ENCODE measurements at regions not wholly inside any gene's neighbourhood (a gene's known extent, or its start where the extent isn't known, plus 50 kb on each side); places are given as distances from the start of the nearest gene placed in this dataset.
"Not testable (repeated sequence)": the region's sequence is repeated elsewhere in the genome, so short reads cannot be mapped to it uniquely, and the experiment has no call there.

DNA sequence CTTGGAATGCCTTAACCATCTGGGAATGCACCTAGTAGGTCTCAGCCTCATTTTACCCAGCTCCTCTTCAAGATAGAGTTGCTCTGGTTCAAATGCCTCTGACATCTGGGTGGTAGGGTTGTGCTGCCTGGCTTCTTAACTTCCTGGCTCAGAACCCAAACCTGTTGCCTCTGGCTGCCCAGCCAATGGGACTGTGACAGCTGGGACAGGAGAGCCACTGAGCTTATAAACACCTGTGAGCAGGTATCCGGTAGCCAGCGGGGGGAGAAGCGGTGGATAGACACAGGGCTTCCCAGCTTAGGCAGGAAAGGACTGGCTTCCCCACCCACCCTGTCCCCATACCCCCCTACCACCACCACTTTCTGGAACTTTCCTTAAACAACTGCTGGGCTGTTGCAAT is 115.8 kb upstream of the CARD11 start:
- H3K36me3 Mint-ChIP-seq (ENCODE audit: unreplicated experiment), result peaks cover 12% of the 10 kb centered on the region
- H3K4me1 Mint-ChIP-seq (ENCODE audit: low read depth, unreplicated experiment), result peaks cover 20% of the 10 kb centered on the region
- peaks cover 15% of the 10 kb centered on the region for H3K9me3 Mint-ChIP-seq (ENCODE audit: unreplicated experiment)
- TF ChIP-seq, protein P1, sequence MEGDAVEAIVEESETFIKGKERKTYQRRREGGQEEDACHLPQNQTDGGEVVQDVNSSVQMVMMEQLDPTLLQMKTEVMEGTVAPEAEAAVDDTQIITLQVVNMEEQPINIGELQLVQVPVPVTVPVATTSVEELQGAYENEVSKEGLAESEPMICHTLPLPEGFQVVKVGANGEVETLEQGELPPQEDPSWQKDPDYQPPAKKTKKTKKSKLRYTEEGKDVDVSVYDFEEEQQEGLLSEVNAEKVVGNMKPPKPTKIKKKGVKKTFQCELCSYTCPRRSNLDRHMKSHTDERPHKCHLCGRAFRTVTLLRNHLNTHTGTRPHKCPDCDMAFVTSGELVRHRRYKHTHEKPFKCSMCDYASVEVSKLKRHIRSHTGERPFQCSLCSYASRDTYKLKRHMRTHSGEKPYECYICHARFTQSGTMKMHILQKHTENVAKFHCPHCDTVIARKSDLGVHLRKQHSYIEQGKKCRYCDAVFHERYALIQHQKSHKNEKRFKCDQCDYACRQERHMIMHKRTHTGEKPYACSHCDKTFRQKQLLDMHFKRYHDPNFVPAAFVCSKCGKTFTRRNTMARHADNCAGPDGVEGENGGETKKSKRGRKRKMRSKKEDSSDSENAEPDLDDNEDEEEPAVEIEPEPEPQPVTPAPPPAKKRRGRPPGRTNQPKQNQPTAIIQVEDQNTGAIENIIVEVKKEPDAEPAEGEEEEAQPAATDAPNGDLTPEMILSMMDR (IDR thresholded peaks at IDR 0.05; ENCODE audit: partially characterized antibody, unreplicated experiment), result no peak
- no peak overlapping the region for H3K27ac Mint-ChIP-seq (ENCODE audit: unreplicated experiment)
- H3K27me3 Mint-ChIP-seq (ENCODE audit: unreplicated experiment), result peaks cover 4% of the 10 kb centered on the region
- no peak for DNase-seq
- H3K4me3 Mint-ChIP-seq (ENCODE audit: unreplicated experiment), result no peak overlapping the region

DNA sequence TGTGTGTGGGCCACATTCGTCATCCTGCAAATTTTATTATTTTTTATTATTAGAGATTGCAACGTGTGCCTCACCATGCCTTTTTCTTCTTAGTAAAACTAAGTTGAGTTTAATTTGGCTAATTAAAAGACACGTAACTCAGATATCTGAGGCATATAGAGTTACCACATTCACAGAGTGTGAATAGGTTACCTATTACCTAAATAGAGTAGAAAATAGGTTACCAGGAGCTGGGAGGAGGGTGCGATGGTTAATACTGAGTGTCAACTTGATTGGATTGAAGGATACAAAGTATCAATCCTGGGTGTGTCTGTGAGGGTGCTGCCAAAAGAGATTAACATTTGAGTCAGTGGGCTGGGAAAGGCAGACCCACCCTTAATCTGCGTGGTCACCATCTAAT is 116.3 kb upstream of the CARD11 start:
- H3K9me3 Mint-ChIP-seq (ENCODE audit: unreplicated experiment), result peaks cover 10% of the 10 kb centered on the region
- DNase-seq; H3K36me3 Mint-ChIP-seq (ENCODE audit: unreplicated experiment); H3K4me3 Mint-ChIP-seq (ENCODE audit: unreplicated experiment); H3K27me3 Mint-ChIP-seq (ENCODE audit: unreplicated experiment); H3K27ac Mint-ChIP-seq (ENCODE audit: unreplicated experiment): not testable (repeated sequence)
- H3K4me1 Mint-ChIP-seq (ENCODE audit: low read depth, unreplicated experiment), result peaks cover 16% of the 10 kb centered on the region

DNA sequence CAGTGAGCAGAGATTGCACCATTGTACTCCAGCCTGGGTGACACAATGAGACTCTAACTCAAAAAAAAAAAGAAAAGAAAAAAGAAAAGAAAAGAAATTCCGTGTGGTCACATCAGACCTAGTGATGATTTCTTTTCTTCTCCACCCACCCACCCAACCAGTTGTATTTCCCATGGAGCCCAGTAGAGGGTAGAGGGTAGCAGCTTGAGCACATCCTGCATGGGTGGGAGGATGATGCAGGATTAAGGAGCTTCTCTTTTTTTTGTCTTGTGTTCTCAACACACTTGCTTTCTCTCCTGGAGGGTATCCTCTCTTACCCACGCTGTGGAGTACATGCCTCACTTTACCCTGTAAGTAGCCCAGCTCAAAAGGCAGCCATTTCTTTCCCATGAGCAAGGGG is 118.6 kb upstream of the CARD11 start:
- DNase-seq, result no peak
- Mint-ChIP-seq H3K9me3 (ENCODE audit: unreplicated experiment) (peaks cover 12% of the 10 kb centered on the region), H3K4me1 (ENCODE audit: low read depth, unreplicated experiment) (peaks cover 19% of the 10 kb centered on the region), H3K27me3 (ENCODE audit: unreplicated experiment) (no peaks in the 10 kb centered on the region), H3K4me3 (ENCODE audit: unreplicated experiment) (no peak overlapping the region), H3K27ac (ENCODE audit: unreplicated experiment) (no peak overlapping the region), H3K36me3 (ENCODE audit: unreplicated experiment) (peaks cover 6% of the 10 kb centered on the region)
- TF ChIP-seq, protein P1 (IDR thresholded peaks at IDR 0.05; ENCODE audit: partially characterized antibody, unreplicated experiment), result no peak

DNA sequence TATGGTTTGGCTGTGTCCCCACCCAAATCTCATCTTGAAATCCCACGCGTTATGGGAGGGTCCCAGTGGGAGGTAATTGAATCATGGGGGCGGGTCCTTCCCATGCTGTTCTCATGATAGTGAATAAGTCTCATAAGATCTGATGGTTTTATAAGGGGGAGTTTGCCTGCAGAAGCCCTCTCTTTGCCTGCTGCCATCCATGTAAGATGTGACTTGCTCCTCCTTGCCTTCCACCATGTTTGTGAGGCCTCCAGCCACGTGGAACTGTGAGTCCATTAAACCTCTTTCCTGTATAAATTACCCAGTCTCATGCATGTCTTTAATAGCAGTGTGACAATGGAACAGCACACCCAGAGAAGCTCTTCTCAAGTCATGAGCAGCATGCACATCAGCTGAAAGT is 119.1 kb upstream of the CARD11 start:
- not testable (repeated sequence) for DNase-seq; H3K36me3 Mint-ChIP-seq (ENCODE audit: unreplicated experiment); H3K27ac Mint-ChIP-seq (ENCODE audit: unreplicated experiment); H3K4me3 Mint-ChIP-seq (ENCODE audit: unreplicated experiment); H3K27me3 Mint-ChIP-seq (ENCODE audit: unreplicated experiment)
- Mint-ChIP-seq H3K4me1 (ENCODE audit: low read depth, unreplicated experiment) (peaks cover 22% of the 10 kb centered on the region), H3K9me3 (ENCODE audit: unreplicated experiment) (peaks cover 12% of the 10 kb centered on the region)

DNA sequence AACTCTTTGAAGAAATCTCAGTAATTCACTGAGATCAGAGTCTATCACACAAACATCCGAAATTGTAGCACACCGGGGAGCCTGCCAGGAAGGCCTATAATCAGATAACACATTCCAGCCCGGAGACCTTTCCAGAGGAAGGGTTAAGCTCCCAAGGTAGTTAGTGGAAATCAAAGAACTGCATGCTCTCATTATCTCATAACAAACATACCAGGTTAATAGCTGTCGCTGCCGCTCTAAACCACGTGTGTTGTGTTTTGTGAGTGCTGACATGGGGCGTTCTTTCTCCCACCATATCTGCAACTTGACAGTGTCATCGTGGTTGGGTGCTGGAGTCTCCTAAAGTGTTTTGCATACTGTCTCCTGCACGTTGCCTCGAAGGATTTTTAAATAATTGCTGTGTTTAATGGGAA is 120.7 kb upstream of the CARD11 start:
- DNase-seq, result no peak
- no peak overlapping the region for H3K4me3 Mint-ChIP-seq (ENCODE audit: unreplicated experiment)

More for the DNA sequence above, 120.7 kb upstream of the CARD11 start:
- TF ChIP-seq, protein P1 (IDR thresholded peaks at IDR 0.05; ENCODE audit: partially characterized antibody, unreplicated experiment), result no peak
- H3K36me3 Mint-ChIP-seq (ENCODE audit: unreplicated experiment), result peaks cover 6% of the 10 kb centered on the region
- H3K27ac Mint-ChIP-seq (ENCODE audit: unreplicated experiment), result no peak overlapping the region
- H3K9me3 Mint-ChIP-seq (ENCODE audit: unreplicated experiment), result peaks cover 11% of the 10 kb centered on the region
- peaks cover 17% of the 10 kb centered on the region for H3K4me1 Mint-ChIP-seq (ENCODE audit: low read depth, unreplicated experiment)
- peaks cover 2% of the 10 kb centered on the region for H3K27me3 Mint-ChIP-seq (ENCODE audit: unreplicated experiment)
